Dedifferentiated amniotic fluid mesenchymal stem cell (primary cell): ENCODE measurements at regions not wholly inside any gene's neighbourhood (a gene's known extent, or its start where the extent isn't known, plus 50 kb on each side); places are given as distances from the start of the nearest gene placed in this dataset.
"Not testable (repeated sequence)": the region's sequence is repeated elsewhere in the genome, so short reads cannot be mapped to it uniquely, and the experiment has no call there.

ENCODE experiments used
- DNase-seq: peaks from one replicate; pipeline ENCODE4 v3.0.0-alpha.2; 2016; ENCODE audit errors: extremely low spot score

DNA sequence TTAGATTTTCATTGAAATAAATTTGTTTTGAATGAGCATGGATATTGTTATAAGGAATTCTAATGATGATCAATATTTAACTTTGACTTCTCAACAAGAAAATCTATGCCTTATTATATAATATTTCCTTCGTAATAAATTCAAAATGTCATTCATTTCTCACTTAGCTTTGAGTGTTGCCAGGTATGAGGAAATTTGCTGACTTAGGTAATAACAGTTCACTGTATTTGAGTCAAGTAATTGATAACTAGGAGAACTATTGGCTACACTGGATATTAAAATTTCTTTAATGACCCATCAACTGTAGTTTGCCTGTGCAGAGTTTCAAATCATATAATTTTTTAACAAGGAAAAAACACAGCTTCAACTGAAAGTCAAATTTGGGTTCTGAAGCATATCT is 746.6 kb downstream of the SLITRK5 start:
- no peak for DNase-seq

DNA sequence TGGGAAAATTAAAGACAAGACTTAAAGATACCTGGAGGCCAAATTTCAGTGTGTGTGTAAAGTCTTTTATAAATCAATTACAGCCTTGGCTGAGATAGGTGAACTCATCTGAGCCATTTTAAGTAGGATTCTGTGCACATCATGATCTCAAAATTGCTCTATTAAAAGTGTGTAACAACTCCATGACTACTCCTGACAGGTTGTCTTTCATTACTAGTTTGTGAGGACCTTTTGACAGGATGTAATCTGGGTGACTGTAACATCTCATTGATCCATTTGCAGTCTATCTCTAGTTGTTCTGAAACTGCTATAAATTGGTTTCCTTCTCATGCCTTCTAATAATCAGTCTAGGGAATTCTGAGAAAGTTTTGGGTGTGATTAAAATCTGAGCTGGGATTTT is 753.3 kb downstream of the SLITRK5 start:
- DNase-seq, result no peak

DNA sequence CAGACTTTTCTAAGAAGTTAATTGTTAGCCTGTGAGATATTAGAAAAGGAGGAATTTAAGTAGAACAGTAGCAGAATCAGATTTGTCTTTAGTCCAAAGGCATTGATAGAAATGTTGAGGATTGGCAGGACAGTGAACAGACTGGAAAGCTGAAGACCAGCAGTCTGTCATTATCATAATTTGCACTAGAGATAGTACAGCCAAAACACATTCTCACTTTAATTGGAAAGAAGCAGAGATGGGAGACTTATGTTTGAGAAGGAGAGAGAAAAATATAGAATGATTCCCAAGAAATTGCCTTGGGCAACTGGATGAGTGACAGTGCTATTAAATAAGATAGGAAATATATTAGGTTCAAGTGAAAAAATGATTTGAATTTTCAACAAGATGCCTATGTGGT is 755.5 kb downstream of the SLITRK5 start:
- no peak for DNase-seq

DNA sequence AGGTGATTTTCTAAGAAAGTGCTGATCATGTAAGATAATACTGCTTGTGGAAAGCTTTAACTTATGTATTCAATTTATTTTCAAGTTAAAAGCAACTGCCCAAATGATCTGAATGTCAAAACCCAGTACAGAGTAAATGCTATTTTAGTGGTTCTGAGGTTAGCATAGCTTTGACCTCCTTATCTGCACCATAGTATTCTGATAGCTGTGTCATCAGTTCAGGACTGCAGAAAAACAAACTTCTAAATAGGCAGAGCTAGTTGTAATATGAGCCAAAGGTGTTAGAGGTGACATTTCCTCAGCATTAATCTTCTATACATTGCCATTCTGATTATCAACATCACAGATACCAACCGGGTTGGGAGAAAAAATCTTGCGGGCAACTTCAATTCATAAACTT is 758.7 kb downstream of the SLITRK5 start:
- DNase-seq, result no peak

DNA sequence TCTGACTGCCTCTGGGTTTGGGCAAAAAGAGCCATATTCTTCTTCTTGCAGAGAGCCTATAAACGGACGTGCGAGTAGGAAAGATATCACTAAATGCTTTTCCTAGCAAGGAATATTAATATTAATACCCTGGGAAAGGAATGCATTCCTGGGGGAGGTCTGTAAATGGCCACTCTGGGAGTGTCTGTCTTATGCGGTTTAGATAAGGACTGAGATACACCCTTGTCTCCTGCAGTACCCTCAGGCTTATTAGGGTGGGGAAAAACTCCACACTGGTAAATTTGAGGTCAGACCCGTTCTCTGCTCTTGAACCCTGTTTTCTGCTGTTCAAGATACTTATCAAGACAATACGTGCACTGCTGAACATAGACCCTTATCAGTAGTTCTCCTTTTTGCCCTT is 763.8 kb downstream of the SLITRK5 start:
- DNase-seq, result no peak

DNA sequence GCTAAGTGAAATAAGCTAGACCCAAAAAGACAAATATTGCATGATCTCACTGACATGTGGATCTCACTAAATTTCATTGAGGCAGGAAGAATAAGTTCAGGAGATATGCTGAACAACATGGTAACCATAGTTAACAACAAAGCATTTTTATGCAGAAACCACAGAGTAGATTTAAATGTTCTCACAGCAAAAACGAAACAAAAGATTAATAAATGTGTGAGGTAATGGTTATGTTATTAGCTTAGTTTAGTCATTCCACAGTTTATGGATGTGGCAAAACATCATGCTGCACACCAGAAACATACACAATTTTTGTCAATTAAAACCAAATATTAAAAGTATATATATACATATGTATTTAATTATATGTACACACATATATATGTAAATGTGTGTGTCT is 765.8 kb downstream of the SLITRK5 start:
- no peak for DNase-seq

DNA sequence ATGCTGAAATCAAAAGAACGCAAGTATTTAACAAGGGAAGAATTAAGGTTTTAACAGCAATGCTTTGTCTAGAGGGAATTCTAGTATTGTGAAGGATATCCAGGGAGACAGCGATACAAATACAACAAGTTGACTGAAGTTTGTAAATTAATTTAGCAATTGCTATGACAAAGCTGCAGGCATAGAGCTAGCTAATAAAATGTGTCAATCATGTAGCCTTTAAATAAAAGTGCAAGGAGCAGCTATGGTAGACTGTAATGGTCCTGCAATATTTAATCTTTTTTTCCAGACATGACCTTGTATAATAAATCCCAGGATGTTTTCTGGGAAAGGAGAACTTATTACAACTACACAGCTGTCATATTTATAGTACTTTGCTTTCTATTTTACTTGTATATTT is 779.3 kb downstream of the SLITRK5 start:
- DNase-seq, result no peak

DNA sequence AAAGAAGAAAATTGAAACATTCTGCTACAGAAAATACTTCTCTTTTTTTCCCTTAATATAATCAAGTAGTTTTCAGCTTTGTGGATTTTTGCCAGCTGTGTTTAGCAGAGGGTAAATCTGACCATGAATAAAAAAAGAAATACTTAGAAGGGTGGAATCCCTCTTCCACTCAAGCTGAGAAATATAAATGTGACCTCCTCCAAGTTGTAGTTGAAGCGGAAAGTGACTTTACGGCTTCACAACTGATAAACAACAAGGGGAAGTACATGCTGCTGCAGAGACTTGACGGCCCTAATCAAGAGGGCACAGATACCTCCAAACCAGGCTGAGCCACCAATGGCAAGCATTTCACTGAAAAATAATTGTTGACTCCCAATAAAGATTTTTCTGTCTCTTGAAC is 785.0 kb downstream of the SLITRK5 start:
- no peak for DNase-seq

DNA sequence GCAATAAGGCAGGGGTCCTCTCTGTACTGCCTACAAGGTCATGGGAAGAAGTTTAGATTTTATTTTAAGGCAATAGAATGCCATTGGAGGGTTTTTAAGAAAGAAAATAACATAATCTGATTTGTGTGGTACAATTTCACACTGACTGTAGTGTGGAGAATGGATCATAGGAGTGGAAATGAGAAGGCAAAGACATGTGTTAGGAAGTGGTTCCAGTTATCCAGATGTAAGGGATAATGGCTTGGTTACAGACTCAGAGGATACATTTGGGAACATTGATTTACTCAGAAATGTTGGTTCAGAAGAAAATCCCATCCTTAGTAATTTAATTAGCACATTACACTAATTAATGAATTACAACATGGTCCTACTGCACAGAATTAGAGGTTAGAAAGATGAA is 788.2 kb downstream of the SLITRK5 start:
- no peak for DNase-seq

DNA sequence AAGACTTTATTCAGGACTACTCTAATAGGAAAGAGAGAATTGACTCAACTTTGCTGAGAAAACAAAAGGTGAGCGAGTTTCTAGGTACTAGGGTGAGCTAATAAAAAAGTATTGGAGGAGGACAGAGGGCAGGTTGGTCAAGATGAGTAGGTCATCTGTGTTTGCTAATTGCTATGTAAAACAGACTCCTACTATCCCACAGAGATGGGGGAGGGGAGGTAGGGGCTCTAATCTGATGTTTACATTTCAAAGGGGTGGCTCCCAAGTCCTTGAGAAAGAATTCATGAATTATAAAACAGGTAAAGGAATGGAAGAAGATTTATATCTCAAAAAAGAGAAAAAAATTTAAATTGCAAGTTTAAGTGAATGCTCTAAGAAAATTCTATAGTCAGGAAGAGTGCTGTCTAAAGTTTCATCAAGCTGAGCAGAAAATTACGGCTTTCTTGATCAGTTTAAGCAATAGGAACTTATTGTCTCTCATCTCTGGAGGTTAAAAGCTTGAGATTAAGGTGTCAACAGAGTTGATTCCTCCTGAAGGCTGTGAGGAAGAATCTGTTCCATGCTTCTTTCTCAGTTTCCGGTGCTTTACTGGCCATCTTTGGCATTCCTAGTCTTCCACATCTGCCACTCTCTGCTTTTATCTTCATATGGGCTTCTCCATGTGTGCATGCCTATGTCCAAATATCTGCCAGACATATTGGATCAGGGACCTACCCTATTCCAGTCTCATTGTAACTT is 790.3 kb downstream of the SLITRK5 start:
- DNase-seq, result no peak

DNA sequence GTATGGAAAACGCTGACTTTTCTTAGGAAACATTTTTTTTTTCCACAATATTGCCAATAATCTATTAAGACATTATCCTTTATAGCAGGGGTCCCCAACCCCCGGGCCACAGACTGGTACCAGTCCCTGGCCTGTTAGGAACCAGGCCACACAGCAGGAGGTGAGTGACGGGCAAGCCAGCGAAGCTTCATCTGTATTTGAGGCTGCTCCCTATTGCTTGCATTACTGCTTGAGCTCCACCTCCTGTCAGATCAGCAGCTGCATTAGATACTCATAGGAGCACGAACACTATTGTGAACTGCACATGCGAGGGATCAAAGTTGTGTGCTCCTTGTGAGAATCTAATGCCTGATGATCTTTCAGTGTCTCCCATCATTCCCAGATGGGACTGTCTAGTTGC is 793.7 kb downstream of the SLITRK5 start:
- no peak for DNase-seq

DNA sequence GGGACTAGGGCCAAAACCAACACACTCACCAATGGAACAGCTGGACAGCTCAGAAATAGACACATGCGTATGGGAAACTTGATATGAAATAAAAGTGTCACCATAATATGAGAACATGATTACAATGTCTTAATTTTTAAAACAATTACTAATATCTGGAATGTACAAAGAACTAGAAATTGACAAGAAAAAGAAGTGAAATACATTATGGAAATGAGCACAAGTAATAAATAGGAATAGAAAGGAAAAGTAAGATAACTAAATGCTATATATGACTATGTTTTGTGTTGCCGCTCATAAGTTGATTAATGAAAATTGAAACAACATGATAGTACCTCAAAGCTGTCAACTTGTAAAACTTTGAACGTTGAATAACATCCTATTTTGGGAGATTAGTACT is 801.1 kb downstream of the SLITRK5 start:
- DNase-seq, result no peak

DNA sequence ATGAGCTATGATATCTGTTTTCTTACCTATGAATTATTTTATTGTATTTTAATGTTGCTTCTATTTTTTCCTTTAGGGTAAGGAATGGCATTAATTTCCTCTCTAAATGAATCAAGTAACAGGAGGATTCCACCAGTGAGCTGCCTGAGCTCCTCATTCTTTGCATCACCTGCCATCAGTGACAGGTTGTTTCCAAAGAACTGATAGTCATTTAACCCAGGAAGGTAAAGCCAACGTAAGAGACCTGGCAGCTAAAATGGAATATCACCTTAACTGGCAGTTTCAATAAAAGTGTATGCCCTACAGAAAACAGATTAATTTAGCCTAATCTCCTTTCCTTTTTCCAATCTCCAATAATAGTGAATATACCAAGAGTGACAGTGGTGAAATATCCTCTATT is 812.0 kb downstream of the SLITRK5 start:
- no peak for DNase-seq

DNA sequence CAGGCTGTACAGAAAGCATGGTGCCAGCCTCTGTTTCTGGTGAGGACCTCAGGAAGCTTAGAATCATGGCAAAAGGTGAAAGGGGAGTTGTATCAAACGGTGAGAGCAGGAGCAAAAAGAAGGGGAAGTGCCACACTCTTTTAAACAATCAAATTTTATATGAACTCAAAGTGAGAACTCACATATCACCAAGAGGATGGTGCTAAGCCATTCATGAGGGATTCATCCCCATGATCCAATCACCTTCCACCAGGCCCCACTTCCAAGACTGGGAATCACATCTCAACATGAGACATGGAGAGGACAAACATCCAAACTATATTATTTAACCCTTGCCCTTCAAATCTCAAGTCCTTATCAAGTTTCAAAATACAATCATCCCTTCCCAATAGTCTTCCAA is 836.7 kb downstream of the SLITRK5 start:
- DNase-seq, result no peak

DNA sequence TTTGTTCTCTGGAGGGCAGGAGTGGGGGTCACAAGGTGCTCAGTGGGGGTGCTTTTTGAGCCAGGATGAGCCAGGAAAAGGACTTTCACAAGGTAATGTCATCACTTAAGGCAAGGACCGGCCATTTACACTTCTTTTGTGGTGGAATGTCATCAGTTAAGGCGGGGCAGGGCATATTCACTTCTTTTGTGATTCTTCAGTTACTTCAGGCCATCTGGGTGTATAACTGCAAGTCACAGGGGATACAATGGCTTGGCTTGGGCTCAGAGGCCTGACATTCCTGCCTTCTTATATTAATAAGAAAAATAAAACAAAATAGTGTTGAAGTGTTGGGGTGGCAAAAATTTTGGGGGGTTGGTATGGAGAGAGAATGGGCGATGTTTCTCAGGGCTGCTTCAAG is 841.8 kb downstream of the SLITRK5 start:
- not testable (repeated sequence) for DNase-seq

DNA sequence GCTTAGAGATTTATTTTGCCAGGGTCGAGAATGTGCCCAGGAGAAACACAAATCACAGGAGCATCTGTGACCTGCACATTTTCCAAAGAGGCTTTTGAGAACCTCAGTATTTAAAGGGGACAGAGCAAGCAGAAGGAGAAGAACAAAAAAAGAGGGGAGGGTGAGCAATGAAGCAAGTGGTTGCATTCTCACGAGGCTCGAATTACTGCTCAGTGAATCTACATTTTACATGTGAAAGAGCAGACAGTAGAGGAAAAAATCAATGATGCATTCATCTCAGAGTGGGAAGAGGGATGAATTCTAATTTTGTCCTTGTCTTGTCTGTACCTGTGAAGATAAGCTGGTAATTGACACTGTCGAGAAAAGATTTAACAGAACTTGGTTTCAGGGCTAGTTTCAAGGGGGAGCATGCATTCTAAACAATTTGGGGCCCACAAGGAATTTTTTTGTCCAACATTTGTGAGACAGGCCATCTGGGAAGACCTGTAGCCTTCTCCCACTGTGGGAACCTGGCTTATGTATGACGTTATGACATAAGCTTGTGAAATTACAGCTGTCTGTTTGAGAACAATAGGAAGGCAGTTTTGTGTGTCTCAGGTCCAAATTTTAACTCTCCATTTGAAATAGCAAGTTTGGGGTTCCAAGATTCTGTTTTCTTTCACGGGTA is 855.1 kb downstream of the SLITRK5 start:
- no peak for DNase-seq

DNA sequence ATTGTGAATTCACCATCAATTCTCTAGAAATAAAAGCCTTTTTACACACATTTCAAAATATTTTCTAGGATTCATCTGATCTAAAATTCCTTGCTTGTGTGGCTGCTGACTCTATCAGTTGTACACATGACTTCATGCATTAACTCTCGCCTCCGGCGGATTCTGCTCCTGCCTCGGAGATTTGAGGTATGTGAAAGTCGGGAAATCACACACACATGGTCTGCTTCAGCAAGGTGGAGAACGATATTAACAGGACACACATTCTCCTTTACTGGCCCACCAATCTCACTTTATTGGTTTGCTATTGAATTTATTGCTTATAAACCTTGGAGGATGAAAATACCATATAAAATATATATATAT is 855.7 kb downstream of the SLITRK5 start:
- DNase-seq, result no peak

DNA sequence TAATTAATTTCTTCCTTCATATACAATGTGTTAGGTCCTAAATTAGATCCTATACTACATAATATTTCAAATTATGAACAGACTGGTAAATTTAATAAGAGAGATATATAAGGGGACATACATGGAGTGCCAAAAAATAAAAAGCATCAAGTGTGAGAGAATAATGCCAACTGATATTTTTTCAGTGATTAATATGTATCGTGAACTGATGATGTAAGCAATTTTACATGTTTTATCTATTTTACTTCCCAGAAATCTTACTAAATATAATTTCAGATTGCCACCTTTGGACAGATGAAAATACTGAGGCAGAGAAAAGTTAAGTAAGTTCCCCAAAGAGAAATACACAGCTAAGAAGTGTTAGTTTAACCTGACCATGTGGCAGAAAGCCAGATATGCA is 870.8 kb downstream of the SLITRK5 start:
- no peak for DNase-seq

DNA sequence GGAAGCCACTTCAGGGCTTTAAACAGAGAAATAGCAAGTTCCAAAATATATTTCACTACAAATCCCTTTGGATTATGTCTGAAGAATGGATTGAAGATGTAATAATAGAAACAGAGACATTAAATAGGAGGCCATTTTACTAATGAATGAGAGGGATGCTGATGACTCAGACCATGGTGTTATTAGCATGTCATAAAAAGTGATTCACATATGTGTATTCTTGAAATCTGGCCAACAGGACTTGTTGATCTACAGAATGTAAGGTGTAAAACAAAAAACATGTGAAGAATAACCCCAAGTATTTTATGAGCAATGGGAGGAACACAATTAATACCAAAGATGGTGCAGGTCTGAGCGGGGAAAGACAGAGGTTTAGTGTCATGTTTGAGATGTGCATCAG is 873.7 kb downstream of the SLITRK5 start:
- no peak for DNase-seq

DNA sequence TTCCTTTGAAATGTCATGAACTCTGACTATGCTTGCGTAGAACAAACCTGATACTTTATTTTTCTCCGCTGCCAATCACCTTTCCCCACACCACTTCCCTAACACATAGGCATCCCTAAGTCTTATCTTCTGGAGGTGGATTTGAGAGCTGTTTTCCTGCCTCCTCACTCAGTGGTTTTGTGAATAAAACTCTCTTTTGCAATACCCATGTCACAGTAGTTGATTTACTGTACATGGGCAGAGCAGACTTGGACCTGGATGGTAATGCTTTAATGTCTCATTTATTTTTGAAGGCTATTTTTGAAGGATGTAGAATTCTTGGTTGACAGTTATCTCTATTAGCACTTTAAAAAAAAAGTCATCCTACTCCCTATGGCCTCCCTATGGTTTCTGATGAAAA is 881.8 kb downstream of the SLITRK5 start:
- DNase-seq, result no peak

DNA sequence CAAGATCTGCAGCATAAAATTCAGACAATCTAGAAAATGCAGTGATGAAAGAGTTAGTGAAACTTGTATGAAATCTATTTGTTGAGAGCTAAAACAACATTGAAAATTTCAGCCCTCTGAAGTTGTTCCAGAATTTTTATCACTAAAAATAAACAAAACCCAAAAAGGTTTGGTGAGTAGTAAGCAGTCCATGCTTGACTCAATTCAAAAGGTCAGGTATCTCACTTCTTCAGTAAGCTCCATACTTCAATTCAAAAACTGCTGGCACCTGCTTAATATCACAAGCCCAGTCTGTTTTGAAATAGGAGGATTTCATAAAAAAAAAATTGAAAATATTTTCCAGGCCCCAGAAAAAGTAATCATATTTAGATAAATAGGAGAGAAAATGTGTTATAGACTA is 894.4 kb downstream of the SLITRK5 start:
- DNase-seq, result no peak

DNA sequence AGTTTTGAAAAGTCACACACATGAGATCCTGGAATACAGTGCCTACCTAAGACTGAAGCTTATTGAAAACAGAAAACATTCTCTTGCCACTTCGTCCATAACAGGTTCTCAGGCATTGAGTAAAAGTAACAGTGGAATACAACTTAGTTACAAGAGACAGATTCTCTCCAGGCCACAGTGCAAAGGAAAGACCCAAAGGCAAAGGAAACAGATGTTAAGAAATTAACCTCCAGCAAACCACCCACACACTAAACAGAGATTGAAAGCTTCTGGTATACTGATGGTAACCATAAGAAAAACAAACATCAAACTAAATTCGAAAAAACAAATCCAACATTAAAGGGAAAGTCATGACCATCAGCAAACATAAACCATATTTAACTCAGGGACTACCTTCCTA is 914.7 kb downstream of the SLITRK5 start:
- no peak for DNase-seq

DNA sequence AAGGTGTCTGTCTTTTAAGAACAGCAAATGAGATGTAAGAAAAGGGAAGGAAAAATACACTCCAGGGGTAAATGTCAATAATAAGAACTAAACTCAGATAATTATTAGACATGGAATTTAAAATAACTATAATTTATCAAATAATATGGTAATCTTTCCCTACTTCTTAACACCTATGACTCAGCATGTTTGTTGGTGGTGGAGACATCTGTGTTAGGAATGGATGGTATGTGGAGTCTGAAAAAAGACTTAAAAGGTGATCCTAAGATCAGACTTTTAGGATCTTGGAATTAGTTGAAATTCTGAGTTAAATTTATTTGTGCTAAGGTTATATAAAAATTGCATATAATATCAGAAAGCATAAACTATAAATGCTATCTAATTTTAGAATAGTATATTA is 915.1 kb downstream of the SLITRK5 start:
- no peak for DNase-seq

DNA sequence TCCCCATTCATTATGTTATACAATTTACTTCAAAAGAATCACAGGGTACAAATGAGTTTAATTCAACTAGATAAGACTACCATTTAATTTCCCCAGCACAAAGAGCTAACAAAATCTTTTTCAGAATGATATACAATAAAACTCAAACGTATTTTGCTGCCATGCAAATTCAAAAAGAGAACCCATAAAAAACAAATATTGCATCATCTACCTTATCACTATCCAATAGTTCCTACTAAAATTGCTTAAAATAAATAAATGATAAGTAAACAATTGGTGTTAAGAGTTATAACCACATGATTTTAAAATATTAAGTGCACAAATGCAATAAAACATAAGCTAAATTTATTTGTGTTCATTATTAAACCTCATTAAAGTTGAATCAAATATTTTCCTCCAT is 919.4 kb downstream of the SLITRK5 start:
- DNase-seq, result no peak
